AG09309 (cell line): ENCODE measurements at regions not wholly inside any gene's neighbourhood (a gene's known extent, or its start where the extent isn't known, plus 50 kb on each side); places are given as distances from the start of the nearest gene placed in this dataset.

Experiments used
- DNase-seq: peaks from one replicate; pipeline ENCODE4 v3.0.0-alpha.2; 2010; ENCODE audit warnings: low read depth
- H3K4me3 ChIP-seq: 2 replicates; pipeline ENCODE4 v1.5.1; 2011; ENCODE audit warnings: mild to moderate bottlenecking, low read depth, low read length, moderate library complexity; ENCODE audit not compliant: control insufficient read depth
- TF ChIP-seq, protein P1 (sequence below): IDR thresholded peaks from 2 replicates; pipeline ENCODE4 v1.5.1; 2011; ENCODE audit warnings: mild to moderate bottlenecking, low read depth, low read length, inconsistent platforms; ENCODE audit not compliant: insufficient read depth, control insufficient read depth; ENCODE audit errors: missing control alignments

DNA sequence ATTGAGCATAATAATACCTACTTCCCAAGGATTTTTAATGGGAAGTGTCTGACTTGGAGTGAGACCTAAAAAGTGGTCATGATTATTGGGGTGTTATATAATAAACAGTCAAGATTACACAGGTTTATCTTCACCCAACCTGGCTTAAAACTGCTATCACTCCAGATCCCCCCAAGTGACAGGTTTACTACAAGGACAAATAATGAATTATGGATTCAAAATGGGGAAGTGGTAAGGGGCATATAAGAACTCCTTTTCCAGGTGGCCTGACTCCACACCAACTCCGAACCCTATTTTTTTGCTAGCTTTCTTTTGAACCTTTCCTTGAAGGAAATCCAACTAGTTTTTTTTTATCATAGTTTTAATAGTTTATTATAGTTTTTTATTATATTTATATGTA, 663.0 kb upstream of the FANCL start:
- H3K4me3 ChIP-seq = no peak overlapping the region
- DNase-seq = no peak
- TF ChIP-seq, protein P1, sequence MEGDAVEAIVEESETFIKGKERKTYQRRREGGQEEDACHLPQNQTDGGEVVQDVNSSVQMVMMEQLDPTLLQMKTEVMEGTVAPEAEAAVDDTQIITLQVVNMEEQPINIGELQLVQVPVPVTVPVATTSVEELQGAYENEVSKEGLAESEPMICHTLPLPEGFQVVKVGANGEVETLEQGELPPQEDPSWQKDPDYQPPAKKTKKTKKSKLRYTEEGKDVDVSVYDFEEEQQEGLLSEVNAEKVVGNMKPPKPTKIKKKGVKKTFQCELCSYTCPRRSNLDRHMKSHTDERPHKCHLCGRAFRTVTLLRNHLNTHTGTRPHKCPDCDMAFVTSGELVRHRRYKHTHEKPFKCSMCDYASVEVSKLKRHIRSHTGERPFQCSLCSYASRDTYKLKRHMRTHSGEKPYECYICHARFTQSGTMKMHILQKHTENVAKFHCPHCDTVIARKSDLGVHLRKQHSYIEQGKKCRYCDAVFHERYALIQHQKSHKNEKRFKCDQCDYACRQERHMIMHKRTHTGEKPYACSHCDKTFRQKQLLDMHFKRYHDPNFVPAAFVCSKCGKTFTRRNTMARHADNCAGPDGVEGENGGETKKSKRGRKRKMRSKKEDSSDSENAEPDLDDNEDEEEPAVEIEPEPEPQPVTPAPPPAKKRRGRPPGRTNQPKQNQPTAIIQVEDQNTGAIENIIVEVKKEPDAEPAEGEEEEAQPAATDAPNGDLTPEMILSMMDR = no peak

DNA sequence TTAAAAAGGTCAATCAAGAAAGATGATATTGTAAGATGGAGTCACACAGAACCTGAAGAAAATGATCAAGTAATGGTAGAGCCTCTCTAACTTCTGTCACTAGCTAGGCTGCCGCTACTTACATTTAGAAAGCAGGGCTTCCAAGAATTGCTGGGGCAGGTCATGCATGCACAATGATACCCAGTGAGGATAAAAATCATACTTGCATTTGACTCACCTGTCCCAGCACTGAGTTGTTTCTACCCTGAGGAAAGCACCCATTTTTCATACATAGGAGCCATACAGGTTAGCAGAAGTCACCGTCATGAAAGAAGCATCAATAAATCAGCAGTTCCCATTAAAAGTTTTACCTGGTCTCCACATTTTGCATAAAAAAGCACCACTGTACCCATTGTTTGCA, 662.3 kb upstream of the FANCL start:
- DNase-seq = no peak
- TF ChIP-seq, protein P1 = no peak
- no peak overlapping the region for H3K4me3 ChIP-seq

DNA sequence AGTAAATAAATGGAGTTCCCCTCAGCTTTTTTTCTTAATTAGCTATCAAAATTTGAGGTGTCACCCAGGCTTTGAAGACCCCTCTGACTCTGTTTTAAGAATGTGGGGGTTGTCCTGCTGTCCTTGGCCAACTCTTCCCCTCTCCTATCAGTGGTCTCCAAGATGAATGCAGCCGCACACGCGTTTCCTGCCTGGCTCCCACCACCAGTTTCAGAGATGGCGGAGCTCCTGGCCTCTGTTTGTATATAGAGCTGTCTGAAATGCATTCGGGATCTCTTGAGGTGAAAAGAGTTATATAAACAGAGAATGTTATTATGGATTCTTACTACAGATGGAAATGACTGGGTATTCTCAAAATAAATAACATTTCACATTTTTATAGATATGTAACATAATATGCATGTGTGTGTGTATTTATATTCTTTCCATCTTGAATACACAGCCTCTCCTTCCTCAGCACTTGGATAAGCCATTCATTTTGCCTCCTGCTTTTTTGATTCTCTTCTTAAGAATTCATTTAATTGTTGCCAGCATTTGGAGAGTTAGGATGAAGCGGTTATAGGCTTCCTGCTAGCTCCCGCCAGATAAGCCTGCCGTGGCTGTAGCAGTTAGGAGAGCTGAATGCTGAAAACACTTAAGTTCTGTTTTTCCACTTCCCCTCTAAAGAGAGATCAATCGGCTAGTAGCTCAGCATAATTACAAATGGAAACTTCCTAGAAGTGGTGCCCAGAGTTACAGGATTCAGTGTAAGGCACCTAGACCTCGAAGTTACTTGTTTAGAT, 659.3 kb upstream of the FANCL start:
- DNase-seq = no peak
- no peak overlapping the region for H3K4me3 ChIP-seq
- TF ChIP-seq, protein P1 = no peak

DNA sequence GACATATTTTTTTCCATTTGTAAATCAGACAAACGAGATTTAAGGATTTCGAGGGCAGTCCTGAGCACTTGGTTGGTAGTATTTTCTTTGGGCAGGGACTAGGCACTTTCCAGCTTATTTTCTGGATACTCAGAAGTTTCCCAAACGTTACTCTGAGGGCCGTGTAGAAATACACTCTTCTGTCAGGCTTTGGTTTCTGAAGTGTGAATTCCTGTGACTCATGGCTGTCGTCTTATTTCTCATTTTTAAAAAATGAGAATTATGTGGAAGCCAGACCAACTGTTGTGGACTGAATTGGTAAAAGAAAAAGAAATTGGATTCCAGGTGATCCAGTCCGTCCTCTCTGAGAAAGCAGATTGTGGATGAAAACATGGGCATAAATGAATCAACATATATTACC, 658.6 kb upstream of the FANCL start:
- H3K4me3 ChIP-seq = no peak overlapping the region
- TF ChIP-seq, protein P1 = no peak
- no peak for DNase-seq

DNA sequence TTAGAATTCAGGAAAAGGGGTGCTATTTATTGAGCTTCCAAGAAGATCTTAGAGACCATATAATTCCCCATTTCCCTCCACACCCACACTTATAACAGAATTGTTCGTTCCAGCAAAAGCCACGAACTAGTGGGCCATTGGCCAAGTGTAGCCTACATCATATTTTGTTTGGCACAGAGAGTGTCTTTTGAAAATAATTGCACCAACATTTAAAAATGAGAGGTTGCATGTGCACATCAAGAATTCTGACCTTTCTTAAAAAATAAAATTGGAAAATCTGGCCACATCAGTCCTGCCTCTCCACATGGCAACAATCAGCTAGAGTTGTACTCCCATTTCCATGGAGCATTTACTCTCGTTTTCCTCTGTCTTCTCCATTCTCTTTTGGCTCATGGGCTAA, 655.5 kb upstream of the FANCL start:
- TF ChIP-seq, protein P1 = no peak
- no peak overlapping the region for H3K4me3 ChIP-seq
- no peak for DNase-seq

DNA sequence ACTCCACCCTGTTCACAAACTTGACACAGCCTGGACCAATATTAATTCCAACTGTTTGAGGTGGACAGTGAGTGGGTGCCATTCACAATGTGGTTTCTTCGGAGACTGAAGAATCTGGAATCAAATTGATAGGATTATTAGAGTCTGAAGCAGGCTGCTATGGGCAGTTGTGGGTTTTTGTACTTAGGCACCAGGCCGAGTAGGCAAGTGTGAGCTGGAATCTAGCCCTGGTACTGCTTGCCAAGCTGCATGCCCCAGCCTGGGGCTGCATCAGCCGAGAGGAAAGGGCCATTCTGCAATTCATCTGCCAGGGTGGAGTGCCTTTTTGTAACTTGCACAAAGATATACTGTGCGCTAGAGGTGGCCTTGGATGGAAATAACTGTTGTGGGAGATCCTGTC, 654.7 kb upstream of the FANCL start:
- TF ChIP-seq, protein P1 = no peak
- DNase-seq = no peak
- no peak overlapping the region for H3K4me3 ChIP-seq
